GDM1 (cell line): ENCODE measurements at regions not wholly inside any gene's neighbourhood (a gene's known extent, or its start where the extent isn't known, plus 50 kb on each side); places are given as distances from the start of the nearest gene placed in this dataset.
"Not testable (repeated sequence)": the region's sequence is repeated elsewhere in the genome, so short reads cannot be mapped to it uniquely, and the experiment has no call there.

Experiments used
- DNase-seq: peaks from one replicate; lab custom pipeline; 2025; lab: John Stamatoyannopoulos, UW

DNA sequence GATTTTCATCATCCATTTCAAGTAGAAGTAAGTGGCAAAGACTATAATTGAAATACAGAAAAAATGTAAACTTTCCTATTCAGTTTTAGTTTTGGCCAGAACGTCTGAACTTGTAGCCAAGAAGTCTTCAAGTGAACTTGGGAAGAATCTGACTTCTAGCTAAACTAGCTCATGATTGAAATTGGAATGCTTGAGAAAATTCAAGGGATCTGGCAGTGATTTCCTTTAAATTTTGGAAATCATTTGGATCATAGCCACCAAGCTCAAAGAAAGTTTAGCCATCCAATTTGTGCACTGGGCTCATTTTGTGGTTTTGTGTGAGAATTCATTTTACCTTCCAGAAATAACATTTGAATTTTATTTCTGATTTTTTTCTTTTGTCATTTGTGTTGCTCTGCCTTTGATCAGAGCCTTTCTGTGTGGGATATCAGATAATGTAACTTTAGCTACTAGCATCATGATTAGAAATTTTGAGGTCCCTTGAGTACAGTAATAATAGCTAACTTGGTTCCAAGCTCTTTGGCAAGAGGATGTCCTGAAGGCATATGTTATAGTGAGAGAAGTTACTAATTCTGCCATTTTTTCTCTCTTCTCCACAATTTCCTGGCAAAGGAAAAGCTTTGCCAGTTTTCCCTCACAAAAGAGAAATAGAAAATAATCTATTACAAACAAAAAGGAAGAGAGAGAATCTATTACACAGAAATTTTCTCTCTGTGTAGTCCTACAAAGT, 2123.7 kb upstream of the RAG2 start:
- no peak for DNase-seq

DNA sequence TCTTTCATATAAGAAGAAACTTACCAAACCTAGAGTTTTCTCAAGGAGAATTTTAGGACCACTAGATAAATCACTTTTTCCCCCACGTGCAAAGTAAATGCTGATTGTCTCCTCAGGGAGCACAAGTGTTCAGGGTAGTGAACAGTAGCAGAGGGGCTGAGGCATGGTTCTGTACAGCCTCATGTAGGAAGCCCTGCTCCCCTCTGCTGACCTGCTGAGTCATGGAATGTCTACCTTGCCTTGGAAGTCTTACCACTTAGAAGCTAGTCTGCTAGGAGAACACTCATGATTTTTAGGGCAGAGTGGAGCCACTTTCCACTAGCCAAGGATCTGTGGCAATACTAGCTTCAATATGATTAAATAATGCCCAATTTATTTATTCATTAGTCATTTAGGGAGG, 2120.6 kb upstream of the RAG2 start:
- no peak for DNase-seq

- no peak for DNase-seq
Measured at GRCh38 chr11:38718049-38718448, 2120.0 kb upstream of the RAG2 start.

GRCh38 chr11:38711110-38711509, 2113.1 kb upstream of the RAG2 start:
- DNase-seq, result no peak

- no peak for DNase-seq
Measured at GRCh38 chr11:38710262-38710661, 2112.2 kb upstream of the RAG2 start.

GRCh38 chr11:38700111-38700510, 2102.1 kb upstream of the RAG2 start:
- DNase-seq, result no peak

DNA sequence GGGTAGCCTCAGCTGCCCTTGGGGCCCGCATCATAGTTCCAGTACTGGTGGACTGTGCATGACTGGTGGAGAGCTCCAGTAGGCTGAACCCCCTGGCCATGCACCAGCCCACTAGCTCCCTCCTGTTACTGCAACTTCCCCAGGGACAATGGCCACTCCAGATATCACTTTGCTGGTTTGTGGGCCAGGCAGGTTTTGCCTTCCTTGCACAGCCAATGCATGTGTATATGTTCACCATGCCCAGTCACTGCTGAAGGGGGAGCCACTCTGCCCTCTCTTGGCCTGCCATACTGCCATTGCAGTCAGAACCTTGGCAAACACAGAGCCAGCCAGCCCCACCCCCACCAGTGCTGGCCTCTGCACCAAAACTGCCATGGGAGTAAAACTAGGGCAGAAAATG, 2095.3 kb upstream of the RAG2 start:
- DNase-seq, result no peak

DNA sequence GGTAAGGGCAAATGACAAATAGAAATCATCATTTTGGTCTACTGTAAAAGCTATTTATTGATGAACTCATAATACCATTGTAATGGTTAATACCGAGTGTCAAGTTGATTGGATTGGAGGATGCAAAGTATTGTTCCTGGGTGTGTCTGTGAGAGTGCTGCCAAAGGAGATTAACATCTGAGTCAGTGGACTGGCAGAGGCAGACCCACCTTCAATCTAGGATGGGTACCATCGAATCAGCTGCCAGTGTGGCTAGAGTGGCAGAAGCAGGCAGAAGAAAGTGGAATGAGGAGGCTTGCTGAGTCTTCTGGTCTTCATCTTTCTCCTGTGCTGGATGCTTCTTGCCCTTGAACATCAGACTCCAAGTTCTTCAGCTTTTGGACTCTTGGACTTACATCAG, 2092.2 kb upstream of the RAG2 start:
- not testable (repeated sequence) for DNase-seq

DNA sequence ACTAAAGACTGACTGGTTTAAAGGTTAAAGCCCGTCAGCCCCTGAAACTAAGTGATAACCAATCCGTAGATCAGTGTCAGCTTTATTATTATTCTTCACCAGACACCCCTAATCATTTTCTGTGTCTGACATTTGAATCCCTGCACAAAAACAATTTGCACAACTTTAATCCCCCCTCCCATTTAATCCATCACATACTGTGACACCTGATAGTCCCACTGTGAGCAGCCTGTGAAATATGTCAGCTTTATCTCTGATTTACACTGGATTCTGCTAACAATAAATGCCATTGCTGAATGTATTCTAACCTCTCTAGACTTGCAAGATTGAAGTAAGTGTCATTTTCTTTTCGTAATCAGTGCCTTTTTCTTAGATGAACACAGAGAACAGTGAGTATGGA, 2089.0 kb upstream of the RAG2 start:
- no peak for DNase-seq

- DNase-seq, result no peak
Measured at GRCh38 chr11:38683484-38683883, 2085.4 kb upstream of the RAG2 start.

DNA sequence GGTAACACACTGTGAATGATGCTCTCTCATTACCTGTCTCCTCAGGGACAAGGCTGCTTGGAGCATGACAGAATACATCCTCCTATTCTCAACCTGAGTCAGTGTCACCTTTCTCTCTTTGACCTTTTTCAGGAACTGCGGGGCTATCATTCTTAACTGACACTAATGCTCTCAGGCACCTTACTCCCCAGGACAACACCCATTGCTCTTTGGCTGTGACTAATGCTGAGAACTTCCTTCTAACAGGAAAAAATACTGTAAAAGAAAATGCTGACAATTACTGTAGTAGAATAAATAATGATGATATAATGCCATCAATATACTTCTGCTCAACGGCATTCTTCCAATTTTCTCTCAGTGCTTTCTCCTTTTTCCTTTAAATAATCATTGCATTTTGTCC, 2082.7 kb upstream of the RAG2 start:
- DNase-seq, result no peak

- DNase-seq, result no peak
Measured at GRCh38 chr11:38680166-38680565, 2082.1 kb upstream of the RAG2 start.

DNA sequence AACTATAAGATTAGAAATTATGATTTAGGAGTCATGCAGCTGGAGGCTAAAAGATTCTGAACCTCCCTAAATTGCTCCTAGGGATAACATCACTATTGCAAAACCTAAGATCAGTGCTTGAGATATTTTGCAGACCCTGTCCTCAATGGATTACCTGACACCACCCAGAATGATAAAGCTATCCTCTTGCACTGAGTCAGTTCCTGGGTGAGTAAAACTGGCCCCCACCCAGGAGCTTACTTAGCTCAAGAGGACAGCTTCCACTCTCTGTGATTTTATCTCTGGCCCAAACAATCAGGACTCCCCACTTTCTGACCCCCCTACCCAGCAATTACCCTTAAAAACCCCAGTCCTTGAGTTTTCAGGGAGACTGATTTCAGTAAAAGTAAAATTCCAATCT, 2074.4 kb upstream of the RAG2 start:
- no peak for DNase-seq

DNA sequence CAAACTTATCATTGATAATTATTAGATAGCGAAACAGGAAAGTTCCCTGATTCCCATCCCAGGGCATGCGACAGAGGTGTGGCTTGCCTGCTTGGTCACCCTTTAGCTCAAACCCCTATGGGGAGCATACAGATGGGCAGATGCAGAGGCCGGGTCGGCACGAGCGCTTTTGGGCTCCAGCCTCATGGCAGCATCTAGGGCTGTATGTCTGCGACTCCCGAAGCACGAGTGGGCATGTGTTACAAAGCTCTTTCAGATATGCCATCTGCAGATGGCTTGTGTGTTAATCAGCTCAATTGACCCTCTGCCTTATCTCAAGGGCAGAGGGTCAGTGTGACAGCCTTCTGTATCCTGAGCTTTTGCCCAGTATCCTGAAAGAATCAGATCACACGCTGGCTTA, 2069.3 kb upstream of the RAG2 start:
- no peak for DNase-seq

DNA sequence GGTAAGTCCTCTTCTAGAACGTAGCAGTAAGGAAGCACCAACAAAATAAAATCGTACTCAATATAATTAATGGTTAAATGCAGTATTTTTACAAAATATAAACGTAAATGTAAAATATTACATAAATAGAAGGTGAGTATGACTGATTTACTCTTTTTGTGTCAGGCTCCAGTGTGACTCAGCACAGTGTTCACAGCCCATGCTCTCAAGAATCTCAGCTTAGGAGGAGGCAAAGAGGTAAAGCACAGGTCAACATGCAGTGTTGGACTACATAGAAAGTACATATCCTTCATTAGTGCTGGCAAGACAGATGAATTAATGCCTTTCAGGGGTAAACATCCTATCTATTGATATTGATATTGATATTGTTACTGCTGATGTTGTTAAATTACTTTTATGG, 2050.6 kb upstream of the RAG2 start:
- no peak for DNase-seq

GRCh38 chr11:38646382-38646781, 2048.3 kb upstream of the RAG2 start:
- no peak for DNase-seq

- no peak for DNase-seq
Measured at GRCh38 chr11:38640854-38641253, 2042.8 kb upstream of the RAG2 start.

- no peak for DNase-seq
Measured at GRCh38 chr11:38612701-38613100, 2014.7 kb upstream of the RAG2 start.

DNA sequence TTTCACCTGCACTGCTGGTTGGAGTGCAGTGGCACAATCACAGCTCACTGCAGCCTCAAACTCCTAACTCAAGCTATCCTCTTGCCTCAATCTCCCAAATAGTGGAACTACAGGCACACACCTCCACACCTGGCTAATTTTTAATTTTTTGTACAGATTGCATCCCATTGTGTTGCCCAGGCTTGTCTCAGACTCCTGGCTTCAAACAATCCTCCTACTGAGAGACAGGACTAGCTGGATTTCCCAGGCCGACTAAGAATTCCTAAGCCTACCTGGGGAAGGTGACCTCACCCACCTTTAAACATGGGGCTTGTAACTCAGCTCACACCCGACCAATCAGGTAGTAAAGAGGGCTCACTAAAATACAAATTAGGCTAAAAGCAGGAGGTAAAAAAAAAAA, 2003.3 kb upstream of the RAG2 start:
- DNase-seq, result not testable (repeated sequence)

DNA sequence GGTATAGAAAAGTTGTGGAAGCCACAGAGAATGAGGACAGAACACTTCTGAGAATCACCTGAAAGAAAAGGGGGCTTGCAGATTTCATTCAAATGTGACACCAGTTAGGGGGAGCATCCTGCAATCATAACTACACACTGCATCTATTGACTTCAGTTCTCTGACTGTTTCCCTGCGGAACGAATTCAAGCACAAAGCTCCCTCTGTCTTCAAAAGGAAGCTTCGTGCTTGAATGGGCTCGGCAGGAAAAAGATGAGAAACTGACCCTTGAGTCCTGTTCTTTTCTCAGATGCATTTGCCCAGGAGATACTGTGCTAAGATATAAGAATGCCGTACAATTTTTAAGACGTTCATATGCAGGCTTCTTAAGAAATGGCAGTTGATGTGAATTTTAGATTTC, 2000.4 kb upstream of the RAG2 start:
- DNase-seq, result no peak

- not testable (repeated sequence) for DNase-seq
Measured at GRCh38 chr11:38595359-38596016, 1997.5 kb upstream of the RAG2 start.

GRCh38 chr11:38594895-38595294, 1996.9 kb upstream of the RAG2 start:
- peak; percentile 9 for DNase-seq

DNA sequence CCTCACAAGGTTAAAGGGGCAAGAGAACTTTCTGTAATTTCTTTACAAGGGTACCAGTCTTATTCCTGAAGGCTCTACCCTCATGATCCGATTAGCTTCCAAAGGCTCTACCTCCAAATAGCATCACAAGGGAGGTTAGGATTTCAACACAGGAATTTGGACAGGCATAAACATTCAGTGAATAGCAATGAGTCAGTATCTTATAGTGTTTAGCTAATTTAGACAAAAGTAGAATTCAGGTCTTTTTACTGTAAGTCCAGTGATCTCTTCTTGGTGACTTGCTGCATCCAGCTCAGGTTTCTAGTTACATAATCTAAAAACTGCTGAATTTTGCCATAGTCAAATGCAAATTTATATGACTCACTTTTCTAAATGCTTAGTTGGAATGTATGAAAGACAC, 1995.6 kb upstream of the RAG2 start:
- DNase-seq, result no peak

DNA sequence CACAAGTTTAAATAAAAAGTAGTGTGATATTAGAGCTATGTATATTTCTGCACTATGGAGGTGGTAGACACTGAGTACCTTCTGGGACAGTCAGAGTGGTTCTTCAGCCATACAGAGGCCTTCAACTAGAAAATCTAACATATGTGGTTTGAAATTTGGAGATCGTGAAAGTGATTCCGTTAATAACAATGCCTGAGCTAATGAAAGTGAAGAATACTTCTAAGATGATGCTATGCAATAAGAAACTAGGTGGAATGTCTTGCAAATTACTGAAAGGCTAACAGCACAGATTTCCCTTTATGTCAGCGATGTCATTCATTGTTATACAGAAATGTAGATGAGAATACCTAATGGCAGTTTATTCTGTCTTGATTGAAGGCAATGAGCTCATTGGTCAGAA, 1984.7 kb upstream of the RAG2 start:
- no peak for DNase-seq
